RKO (cell line): ENCODE measurements at regions not wholly inside any gene's neighbourhood (a gene's known extent, or its start where the extent isn't known, plus 50 kb on each side); places are given as distances from the start of the nearest gene placed in this dataset.

ENCODE experiments used
- DNase-seq: peaks from one replicate; pipeline ENCODE4 v3.0.0-alpha.2; 2016; ENCODE audit warnings: low spot score

DNA sequence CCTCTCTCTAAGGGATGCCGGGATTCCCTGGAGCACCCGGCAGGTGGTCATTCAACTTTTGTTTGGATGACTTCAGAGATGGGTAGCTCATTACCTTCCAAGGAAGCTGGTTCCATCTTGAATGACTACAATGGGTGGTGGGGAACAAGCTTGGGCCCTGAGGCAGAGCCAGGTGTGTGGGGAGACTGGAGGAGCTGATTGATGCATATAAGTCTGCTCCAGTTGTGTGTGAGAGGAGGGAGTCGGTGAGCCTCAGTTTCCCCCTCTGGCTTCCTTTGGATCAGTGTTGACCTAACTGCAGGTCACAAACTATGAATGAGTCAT lies 133.8 kb upstream of the ZBTB40 start:
- DNase-seq: no peak

DNA sequence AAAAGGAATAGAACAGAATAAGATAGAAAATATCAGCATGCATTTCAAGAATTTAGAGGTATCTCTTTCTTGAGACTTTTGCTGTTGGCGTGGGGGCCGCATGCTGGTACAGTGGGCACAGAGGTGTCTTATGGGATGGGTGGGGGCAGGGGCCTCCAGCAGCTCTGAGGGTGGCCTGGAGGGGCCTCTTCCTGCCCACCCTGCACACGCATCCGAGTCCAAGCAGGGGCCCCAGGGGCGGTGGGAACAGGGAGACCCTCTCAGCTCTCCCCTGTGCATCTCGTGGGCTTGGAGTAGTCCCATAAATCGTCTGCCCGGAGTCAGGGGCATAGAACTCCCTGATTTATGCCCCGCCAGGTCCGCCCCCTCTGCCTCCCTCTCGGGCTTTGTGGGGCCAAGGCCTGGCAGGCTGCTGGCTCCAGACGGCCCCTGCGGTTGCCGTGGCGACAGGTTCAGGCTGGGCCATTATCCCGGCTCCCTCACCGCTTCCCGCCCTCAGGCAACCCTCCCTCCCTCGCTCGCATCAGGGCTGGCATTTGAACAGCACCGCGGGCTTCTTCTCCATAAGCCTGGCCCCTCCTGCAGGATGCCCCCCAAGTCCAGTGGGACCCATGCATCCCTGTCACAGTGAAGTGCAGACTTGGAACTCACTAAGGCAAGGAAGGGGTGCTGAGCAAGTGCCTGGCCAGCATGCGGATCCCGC lies 133.2 kb upstream of the ZBTB40 start:
- DNase-seq: no peak

DNA sequence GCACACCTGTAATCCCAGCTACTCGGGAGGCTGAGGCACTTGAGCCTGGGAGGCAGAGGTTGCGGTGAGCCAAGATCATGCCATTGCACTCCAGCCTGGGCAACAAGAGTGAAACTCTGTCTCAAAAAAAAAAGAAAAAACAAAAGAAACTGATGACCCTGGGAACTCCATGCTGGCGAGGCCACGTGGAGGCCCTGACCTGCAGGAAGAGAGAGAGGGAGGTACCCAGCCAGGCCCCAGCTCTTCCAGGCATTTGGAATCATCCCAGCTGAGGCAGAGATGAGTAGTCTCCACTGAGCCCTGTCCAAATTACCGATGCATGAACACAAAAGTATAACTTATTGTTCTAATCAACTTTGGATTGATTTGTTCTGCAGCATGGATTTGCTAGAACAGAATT lies 132.0 kb upstream of the ZBTB40 start:
- no peak for DNase-seq

DNA sequence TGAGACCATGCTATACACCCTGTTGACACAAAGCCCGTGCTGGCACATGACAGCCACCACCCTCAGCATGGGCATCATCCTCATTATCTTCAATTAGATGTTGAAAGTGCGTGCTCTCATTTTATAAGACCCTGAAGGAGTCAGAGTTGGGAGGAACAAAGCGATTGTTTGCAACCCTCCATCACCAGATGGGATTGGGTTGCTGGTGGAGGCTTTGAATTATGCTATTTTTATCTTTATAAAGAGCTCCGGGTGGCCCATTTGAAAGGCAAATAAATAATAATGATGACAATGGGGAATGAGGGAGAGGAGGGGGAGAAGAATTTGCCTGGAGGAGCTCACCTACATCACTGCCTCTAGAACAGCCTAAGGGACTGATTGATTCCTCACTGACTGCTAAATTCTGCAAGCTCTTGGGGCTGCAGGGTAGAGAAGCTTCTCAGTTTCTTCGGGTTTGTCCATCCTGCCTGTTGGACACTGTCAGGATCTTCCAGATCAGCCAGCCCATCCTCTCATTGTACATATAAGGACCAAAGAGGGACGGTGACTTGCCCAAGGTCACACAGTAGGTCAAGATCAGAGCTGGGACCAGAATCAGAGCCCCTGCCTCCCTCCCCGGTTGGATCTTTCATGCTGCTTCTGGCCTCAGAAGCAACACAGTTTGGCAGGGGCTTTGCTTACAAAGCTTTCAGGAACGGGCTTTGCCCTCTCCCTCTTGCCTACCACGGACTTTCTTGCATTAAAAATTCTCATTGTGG lies 130.9 kb upstream of the ZBTB40 start:
- no peak for DNase-seq

DNA sequence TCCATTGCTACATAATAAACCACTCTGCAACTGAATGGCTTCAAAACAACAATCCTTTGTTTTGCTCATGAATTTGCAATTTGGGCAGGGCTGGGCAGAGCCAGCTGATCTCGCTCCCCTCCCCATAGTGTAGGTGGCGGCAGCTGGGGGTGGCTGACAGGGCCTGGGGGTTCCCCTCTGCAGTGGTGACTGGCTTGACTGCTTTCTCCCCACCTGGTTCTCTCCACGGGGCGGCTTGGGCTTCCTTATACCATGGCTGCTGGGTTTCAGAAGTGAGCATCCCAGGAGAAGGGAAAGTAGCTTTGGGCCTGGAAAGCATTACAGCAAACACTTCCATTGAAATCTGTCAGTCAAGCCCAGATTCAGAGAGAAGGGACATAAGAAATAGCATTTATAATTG lies 129.7 kb upstream of the ZBTB40 start:
- DNase-seq: no peak

DNA sequence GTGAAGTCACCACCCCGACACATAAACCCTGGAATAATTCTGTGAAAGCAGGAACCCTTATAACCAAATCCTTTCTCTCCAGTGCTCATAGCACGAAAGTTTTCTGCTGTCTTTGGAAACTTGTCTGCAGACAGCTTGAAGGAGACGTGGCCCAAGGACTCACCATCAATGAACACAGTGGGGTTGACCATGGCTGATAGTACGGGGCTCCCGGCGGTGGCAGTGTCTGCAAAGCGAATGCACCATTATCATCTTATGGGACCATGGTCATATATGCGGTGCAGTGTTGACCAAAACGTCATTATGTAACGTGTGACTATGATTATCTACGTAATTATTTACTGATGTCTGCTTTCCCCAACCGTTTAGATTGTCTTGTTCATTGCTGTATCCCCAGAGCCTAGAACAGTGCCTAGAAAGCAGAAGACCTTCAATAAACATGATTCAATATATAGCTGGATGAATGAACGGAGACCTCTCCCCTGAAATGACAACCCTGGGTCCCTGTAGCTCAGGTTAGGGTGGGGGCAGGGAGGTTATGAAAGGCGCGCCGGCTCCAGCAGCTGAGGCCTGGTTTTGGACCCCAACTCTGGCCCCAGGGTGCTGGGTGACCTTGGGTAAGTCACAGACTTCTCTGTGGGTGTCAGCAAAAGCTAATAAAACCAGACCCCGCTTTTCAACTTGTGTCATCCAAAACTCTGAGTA lies 128.4 kb upstream of the ZBTB40 start:
- DNase-seq: no peak

DNA sequence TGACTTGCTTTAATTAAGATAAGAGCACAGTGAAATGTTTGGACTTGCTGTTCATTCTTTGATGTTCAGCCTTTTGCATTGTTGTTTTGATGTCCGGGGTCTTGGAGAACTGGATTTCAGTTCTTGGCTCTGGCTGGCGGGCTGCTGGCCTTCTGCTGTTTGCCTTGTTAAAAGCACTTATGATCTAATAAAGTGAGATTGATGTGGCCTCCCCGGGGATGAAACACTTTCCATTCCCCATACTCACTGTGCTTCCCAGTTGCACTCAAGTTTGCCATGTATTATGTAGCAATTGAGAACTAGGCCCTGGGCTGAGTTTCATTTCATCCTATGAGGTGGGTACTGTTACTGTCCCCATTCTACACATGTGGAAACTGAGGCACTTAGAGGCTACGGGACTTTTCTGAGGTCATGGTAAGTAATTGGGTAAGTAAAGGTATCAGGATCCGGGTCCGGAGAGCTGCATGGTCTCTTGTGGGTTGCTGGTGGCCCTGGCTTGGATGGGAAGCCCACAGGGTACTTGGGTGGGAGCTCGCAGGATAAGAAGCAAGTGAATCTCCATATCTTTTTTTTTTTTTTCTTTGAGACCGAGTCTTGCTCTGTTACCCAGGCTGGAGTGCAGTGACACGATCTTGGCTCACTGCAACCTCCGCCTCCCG lies 127.7 kb upstream of the ZBTB40 start:
- no peak for DNase-seq

DNA sequence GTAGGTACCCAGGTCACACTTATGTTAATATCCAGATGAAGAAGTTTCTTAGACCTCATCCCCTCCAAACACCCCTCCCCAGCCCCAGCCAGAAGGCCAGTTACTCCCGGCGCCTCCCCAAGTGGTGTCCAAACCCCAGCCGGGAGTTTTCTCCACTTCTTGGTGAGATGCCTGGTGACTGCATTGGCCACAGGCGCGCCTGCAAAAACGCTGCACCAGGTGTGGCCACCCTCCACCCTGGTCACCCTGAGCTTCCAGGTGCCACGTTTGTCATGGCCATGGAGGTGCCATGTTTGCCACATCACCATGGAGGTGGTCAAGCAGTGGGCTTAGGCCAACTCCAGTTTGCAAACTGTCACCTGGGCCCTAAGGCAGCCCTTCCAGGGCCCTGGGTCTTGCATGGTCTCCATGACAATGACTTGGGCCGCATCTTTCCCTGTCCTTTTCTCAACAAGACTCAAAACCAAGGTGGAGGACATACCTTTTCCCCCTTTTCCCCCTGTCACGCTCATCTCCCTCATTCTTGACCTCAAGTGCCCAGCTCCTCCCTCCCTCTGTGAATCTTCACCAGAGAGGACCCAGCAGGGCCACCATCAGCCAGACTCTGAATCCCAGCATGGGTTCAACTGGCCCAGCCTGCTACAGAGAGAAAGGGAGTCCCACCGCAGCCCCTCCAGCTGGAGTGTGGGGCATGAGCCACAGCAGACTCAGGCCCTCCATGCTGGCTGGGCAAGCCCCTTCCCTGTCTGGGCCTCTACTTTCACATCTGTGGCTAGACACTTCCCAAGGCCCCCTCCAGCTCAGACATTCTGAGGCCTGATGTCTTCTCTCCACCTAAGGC lies 125.9 kb upstream of the ZBTB40 start:
- DNase-seq: no peak

DNA sequence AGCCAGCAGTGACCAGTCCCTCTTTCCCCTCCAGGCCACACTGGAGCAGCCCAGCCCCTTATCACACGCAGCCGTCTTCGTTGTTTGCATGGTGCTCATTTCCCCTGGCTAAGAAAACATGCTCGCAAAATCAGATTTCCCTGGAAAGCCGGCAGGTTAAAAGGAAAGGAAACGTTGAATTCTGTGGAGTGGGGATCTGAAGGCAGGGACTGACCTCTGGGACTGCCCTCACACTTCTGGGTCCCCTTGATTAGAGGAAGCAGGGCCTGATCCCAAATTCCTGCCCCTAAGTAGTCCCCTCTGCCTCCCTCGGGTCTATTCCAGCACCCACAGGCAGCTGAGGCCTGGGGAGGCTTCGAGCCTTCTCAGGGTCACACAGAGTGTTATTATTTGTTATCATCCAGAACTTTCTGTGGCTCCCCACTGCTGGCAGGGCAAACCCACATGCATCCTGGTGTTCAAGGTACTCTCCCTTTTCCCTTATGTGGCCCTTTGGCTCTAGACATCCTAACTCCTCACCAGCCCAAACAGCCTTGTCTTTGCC lies 125.2 kb upstream of the ZBTB40 start:
- no peak for DNase-seq

DNA sequence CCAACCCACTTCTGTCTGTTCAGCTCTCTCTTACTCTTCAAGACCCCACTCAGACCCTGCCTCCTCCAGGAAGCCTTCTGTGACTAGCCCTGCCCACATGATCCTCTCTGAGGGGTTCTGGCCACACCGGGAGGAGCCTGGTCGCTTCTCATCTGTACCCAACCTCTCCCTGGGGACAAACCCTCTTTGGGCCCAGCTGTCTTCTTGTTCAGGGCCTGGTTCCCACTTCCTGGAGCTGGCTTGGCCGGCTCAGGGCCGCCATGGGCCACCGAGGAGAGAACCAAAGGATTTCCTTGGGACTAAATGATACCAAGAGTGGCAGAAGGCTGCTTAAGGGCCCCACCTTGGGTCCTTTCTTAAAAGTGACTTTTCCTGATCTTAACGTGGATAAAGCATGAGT lies 124.7 kb upstream of the ZBTB40 start:
- no peak for DNase-seq

DNA sequence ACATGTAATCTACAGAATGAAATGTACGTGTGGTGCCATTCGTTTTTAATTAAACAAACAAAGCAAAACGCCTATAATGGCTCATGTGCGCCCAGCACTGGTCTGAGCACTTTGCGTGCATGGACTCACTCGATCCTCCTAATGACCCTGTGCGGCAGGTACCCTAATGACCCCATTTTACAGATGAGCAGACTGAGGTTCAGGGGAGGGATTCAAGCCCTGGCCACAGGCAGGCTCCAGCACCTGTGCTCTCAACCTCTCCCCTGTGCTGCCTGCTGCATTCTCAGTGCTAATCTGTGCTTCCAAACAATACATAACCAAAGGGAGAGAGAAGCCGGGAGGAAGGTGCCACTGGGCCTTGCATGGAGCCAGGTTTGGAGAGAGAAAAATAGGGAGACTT lies 124.2 kb upstream of the ZBTB40 start:
- no peak for DNase-seq

DNA sequence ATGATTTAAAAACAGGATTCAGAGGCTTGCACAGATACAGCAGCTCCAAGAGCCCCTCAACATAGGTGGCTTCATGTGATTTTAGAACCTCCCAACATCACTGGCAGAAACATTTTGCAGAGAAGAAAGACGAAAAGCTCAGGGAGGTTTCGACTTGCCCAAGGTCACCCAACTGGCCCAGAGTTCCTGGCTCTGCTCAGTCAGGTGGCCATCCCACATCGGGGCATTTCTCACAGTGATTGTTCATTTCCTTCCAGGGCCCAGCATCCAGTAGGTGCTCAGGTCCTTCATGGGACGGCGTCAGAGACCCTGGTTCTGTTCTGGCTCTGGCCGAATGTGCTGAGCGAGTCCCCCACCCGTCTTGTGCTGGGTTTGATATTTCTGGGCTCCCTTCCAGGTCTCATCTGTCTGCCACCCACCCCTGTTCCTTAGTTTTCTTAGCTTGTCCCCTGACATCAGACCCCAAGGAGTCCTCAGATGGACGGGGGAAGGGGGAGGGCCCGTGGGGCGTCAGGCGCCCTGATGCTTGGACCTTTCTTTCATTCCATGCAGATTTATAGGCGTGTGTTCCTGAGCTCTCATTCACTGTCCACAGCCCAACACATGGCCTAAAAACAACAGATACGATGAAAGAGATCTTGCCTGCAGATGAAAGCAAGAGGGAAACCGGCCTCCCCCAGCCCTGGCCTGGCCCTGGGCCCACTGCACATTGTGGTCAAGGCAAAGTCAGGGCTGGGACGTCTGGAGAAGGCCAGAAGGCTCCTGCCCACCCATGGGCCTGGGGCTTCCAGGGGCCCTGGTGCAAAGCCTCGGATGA lies 123.1 kb upstream of the ZBTB40 start:
- no peak for DNase-seq

DNA sequence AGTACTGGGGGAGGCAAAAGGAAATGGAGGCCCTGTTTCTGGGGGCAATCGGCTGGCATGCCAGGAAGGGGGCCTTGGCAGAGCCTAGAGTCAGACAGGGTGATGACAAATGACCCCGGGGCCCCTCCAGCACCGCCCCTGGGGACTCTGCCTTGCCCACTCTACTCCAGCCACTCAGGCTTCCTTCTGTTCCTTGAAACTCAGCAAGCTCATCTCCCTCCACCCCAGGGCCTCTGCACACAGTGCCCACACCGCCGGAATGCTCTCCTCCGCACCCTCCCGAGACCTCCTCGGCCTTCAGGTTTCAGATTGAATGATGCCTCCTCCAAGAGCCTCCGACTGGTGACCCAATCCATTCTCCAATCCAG lies 122.5 kb upstream of the ZBTB40 start:
- no peak for DNase-seq

DNA sequence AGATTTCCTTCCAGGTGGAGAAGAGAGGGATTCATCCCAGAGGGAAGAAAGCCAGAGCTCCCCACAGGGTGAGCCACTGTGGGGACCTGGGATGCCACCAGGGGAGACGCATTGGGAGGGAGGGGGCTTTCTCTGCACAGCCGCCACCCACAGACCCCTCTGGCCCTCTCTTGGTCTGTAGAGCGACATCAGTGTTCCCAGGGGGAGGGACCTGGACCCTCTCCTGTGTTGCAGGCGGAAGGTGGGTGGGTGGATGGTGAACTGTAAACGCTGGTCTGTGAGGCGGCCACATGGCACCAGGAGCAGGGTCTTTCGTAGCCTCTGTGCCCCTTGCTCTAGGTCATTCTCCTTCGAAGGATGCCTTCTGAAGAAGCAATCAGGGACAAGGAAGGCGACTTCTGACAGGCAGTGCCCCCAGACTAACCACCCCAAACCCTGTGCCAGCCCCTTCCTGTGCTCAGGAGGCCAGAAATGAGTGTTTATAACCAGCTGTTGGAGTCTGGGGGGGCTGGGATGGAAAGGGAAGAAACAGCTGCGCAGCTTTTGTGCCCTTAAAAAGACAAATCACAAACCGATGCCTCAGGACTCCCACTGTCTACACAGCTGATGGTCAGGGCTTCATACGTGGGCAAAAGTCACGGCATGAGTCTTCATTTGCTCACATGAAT lies 121.4 kb upstream of the ZBTB40 start:
- DNase-seq: no peak

DNA sequence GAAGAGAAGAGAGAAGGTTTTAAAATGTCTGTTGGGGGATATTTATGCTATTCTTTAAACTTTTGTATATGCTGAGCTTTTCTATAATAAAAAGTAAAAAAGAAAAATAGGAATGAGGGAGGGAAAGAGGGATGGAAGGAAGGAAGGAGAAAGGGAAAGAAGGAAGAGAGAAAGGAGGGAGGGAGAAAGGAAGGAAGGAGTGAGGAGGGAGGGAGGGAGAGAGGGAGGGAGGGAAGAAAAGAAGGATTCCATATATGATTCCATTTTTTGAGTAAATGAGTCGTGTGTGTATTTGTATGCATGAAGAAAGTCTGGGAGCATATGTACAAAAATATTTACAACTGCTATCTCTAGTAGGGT lies 120.9 kb upstream of the ZBTB40 start:
- no peak for DNase-seq

DNA sequence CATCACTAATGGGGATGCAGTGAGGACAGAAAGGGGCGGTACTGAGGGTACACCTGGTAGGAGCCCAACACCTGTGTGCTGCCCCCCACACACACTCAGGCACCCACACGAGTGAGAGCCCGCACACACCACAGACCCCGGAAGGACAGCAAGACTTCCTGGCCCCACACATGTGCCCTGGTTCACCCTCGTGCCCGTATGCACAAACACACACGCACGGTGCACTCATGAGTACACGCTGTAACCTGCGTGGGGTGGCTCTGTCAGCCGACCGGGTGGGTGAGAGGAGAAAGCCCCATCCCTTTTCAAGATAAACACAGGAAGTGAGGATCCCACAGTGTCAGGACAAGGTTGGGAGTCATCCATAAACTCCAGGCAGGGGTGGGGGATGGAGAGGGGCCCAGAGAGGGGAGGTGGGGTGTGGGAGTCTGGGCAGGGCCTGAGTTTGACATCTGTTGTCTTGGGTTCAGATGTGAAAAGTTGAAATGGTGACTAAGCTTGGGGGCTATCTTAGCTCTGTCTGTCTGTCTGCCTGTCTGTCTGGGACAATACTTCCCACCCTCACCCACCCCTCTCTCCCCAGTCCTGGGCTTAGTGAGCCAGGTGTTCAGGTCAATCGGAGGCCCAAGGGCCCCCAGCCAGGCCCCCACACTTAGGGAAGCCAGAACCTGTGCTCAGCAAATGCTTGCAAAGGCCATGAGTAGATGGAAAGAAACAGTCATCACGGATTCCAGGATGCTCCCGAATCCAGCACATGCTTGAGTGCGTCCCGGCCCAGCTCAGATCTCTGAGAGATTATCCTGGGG lies 119.8 kb upstream of the ZBTB40 start:
- no peak for DNase-seq

DNA sequence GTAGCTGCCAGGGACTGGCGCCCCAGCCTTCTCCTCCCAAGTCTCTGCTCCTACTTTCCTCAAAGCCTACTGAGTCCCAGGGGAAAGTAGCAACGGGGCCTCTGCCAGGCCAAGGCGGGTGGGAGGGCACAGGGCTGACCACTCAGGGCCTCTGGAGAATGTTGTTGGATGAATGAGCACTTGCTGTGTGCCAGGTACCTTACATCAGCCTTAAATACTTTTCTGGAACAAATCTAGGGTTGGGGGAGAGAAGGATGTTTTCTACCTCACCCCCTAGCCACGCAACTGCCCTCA lies 119.3 kb upstream of the ZBTB40 start:
- no peak for DNase-seq

DNA sequence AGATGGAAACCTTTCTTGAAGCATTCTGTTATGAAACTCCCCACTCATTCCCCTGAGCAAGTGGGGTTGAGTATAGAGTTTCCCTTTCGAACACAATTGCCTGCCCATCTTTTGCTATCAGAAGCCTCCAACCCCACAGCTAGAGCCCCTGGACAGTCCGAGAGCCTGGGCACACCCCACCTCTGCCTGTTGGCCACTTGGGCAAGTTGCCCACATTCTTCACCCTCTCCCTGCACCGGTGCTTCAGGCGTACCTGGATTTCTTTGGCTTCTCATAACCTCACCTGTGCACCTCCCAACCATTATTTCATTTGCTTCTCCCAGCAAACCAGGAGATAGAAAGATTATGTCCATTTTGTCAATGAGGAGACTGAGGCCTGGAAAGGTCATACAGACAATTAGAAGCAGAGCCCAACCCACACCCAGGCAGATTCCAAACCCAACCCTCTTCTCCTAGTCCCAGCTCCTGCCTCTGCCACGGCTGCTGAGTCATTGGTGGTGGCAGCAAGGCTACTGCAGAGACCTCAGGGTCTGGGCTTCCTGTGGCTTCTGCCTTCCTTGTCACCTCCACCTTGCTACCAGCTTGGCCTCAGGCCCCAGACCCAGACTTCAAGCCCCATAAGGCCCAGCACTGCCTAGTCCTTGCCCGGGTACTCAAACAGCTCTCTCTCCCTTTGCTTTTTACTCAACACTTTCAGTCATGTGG lies 118.7 kb upstream of the ZBTB40 start:
- DNase-seq: no peak

DNA sequence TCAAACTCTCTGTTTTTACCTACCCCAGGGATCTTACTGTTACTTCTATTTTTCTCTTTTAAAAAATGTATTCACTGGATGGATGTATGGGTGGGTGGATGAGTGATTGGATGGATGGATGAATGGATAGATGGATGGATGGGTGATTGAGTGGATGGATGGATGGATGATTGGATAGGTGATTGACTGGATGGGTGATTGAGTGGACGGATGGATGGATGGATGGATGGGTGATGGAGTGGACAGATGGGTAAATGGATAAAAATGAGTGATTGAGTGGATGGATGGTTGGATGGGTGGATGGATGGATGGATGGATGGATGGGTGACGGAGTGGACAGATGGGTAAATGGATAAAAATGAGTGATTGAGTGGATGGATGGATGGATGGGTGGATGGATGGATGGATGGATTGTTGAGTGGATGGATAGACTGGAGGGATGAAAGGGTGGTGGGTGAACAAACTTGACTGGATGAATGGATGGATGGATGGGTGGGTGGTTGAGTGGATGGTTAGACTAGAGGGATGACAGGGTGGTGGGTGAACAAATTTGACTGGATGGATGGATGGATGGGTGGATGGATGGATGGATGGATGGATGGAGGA lies 118.0 kb upstream of the ZBTB40 start:
- DNase-seq: no peak
